ENCODE measurements at regions not wholly inside any gene's neighbourhood (a gene's known extent, or its start where the extent isn't known, plus 50 kb on each side); places are given as distances from the start of the nearest gene placed in this dataset.

DNA sequence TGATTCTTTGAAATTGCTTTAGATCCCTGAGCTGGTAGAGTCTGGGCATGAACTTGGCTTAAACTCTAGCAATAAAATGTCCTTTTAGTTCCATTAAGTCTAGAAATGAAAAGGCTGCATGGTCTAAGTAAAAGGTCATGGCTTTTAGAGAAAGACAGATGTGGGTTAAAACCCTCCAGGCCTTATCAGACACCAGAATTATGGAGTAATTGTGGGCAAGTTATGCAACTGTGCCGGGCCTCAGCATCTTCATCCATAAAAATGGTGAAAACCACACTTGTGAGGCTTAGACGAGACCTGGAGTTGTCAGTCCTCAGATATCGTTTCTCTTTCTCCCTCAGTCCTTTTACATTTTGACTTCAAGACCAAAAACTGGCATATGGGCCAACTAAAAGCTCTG, 597.9 kb upstream of the KIRREL3 start:
- Histone ChIP-seq H4K91ac (ENCODE audit: insufficient read depth, low read depth, low read length) (no peak overlapping the region), H3K79me1 (ENCODE audit: low read depth in 1 of 2, low read length in 2 of 2) (no peaks in the 10 kb centered on the region), H3K9me1 (ENCODE audit: insufficient read depth, low read length) (no peaks in the 10 kb centered on the region), H2AK5ac (ENCODE audit: low read depth, low read length) (no peak overlapping the region), H2AFZ (replicated peaks; ENCODE audit: low read length, poor library complexity) (no peak overlapping the region), H3K18ac (ENCODE audit: low read depth, low read length) (no peak overlapping the region), H4K20me1 (ENCODE audit: insufficient read depth, low read length) (no peaks in the 10 kb centered on the region), H3K27ac (ENCODE audit: insufficient read depth, low read length) (no peak overlapping the region), H4K5ac (ENCODE audit: low read depth, low read length) (no peak overlapping the region), H3K9ac (ENCODE audit: low read depth, low read length) (no peak overlapping the region), H3K23ac (ENCODE audit: low read depth, low read length) (no peak overlapping the region), H4K8ac (ENCODE audit: low read depth in 2 of 2, low read length in 2 of 2) (no peak overlapping the region), H3K9me3 (ENCODE audit: control insufficient read depth, insufficient read depth, low read length) (no peaks in the 10 kb centered on the region), H3K4me1 (ENCODE audit: control insufficient read depth, insufficient read depth, low read length) (no peaks in the 10 kb centered on the region), H3K4me3 (ENCODE audit: insufficient read depth, low read depth, low read length) (no peak overlapping the region), H2BK15ac (ENCODE audit: low read depth, low read length) (no peak overlapping the region), H2BK120ac (ENCODE audit: low read depth, low read length) (no peak overlapping the region), H3K4me2 (ENCODE audit: low read depth, low read length) (no peak overlapping the region), H2AK9ac (replicated peaks; ENCODE audit: low read depth, low read length, poor library complexity) (no peak overlapping the region), H2BK20ac (ENCODE audit: low read depth, low read length) (no peak overlapping the region), H3K56ac (ENCODE audit: extremely low read depth, insufficient read depth, low read length) (no peak overlapping the region), H3K36me3 (ENCODE audit: control insufficient read depth, insufficient read depth, low read length) (no peaks in the 10 kb centered on the region), H3K4ac (ENCODE audit: low read depth, low read length) (no peak overlapping the region), H2BK5ac (ENCODE audit: low read depth, low read length, poor library complexity, severe bottlenecking) (no peak overlapping the region), H3K27me3 (ENCODE audit: control insufficient read depth, insufficient read depth, low read length) (no peaks in the 10 kb centered on the region; the same call in 1 of the 2 replicates), H3K14ac (replicated peaks; ENCODE audit: low read depth, low read length) (no peak overlapping the region)
- ChIA-PET POLR2A (ENCODE audit: unreplicated experiment) (no interaction called here), CTCF (interaction anchor here (1.0 kb wide), 1 partner anchor 13 kb away, joined by 3 read pairs; no protein-coding TSS in a partner anchor)
- dilution Hi-C loops (cut with HindIII; ENCODE audit: low sequenced_read_pairs, unreplicated experiment) (no loop called here), in situ Hi-C loops (cut with MboI; ENCODE audit: low sequenced_read_pairs) (no loop called here), intact Hi-C loops (cut with micrococcal nuclease) (no loop called here)
- TF ChIP-seq MAZ (IDR thresholded peaks at IDR 0.05; ENCODE audit: borderline replicate concordance, low read depth, low read length), result no peak
- TF ChIP-seq BHLHE40 (IDR thresholded peaks at IDR 0.05; ENCODE audit: low read depth, low read length), result no peak
- no peak for TF ChIP-seq FOS (IDR thresholded peaks at IDR 0.05; ENCODE audit: low read depth, low read length)
- TF ChIP-seq, protein P1, sequence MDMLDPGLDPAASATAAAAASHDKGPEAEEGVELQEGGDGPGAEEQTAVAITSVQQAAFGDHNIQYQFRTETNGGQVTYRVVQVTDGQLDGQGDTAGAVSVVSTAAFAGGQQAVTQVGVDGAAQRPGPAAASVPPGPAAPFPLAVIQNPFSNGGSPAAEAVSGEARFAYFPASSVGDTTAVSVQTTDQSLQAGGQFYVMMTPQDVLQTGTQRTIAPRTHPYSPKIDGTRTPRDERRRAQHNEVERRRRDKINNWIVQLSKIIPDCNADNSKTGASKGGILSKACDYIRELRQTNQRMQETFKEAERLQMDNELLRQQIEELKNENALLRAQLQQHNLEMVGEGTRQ (IDR thresholded peaks at IDR 0.05; ENCODE audit: low read depth, low read length), result no peak
- ATAC-seq (ENCODE audit: low read depth) (no peak), DNase-seq (no peak)
- WGBS, 2 experiments (ENCODE audit: extremely low coverage in 2 of 2, insufficient read length in 1 of 2), result no CpG with 5 or more reads among the region's 3 CpGs
- BruUV-seq (replicated peaks), result no TSS peak
